ENCODE measurements at regions not wholly inside any gene's neighbourhood (a gene's known extent, or its start where the extent isn't known, plus 50 kb on each side); places are given as distances from the start of the nearest gene placed in this dataset.

GRCh38 chr3:127410137-127410488, 122.3 kb upstream of the PRR20G start:
- CTCF ChIA-PET = interaction anchor here (0.7 kb wide), 1 partner anchor 36 kb away, joined by 3 read pairs; no protein-coding TSS in a partner anchor

DNA sequence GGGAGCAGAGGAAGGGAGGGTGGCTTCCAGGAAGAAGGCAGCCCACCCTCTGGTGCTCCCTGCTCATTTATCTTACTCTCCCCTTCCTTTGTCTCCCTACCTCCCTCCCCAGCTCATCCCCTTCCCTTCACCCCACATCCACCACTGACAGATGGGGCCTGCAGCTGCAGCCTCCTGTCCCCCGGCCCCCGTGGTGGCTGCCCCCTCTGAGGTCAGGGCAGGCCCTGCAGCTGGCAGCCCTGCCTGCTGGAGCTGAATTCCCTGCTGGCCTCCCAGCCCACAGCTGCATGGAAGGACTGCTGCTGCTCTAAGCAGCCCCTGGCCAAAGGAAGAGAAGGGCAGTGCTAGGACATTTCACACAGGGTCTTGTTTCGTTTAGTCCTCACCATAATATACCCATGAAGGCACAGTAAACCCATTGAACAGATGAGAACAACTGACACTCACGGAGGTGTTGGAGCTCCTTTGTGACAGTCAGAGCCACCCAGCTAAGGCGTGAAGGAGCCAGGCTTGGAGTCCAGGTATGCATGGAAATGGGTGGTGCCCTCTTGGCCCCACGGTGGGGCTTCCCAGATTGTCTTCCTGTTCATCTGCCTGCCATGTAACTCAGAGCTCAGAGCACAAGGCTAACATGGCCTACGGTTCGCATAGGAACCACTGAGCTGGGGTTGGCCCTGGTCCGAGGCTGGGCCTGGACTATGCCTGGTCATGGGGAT, 121.7 kb upstream of the PRR20G start:
- Mint-ChIP-seq H3K4me1 (peaks cover 30% of the 10 kb centered on the region), H3K27me3 (ENCODE audit: low read depth) (peaks cover 4% of the 10 kb centered on the region; the same call in 1 of the 2 replicates), H3K36me3 (no peaks in the 10 kb centered on the region), H3K9me3 (no peaks in the 10 kb centered on the region), H3K27ac (no peak overlapping the region), H3K4me3 (no peak overlapping the region)
- CTCF ChIA-PET = interaction anchor here (0.6 to 0.7 kb wide), 2 partner anchors 9 to 36 kb away, joined by 3 read pairs; no protein-coding TSS in a partner anchor
- no peak for ATAC-seq
- POLR2A ChIA-PET = no interaction called here
- DNase-seq (ENCODE audit: low spot score) = no peak
- no peak for TF ChIP-seq PRRX2 (CRISPR knock-in tag; IDR thresholded peaks at IDR 0.05)
- no peak for TF ChIP-seq NR1H2 (CRISPR knock-in tag; IDR thresholded peaks at IDR 0.05)
- TF ChIP-seq ESRRA (CRISPR knock-in tag; IDR thresholded peaks at IDR 0.05; ENCODE audit: borderline replicate concordance) = no peak
- TF ChIP-seq IRF2 (CRISPR knock-in tag; IDR thresholded peaks at IDR 0.05; ENCODE audit: borderline replicate concordance, low read depth) = no peak
- TF ChIP-seq ATF1 (CRISPR knock-in tag; IDR thresholded peaks at IDR 0.05) = no peak
- no peak for TF ChIP-seq STAT6 (CRISPR knock-in tag; conservative IDR thresholded peaks at IDR 0.05; ENCODE audit: low read depth)
- no peak for TF ChIP-seq FOXK1 (CRISPR knock-in tag; IDR thresholded peaks at IDR 0.05)
- TF ChIP-seq, protein P1, sequence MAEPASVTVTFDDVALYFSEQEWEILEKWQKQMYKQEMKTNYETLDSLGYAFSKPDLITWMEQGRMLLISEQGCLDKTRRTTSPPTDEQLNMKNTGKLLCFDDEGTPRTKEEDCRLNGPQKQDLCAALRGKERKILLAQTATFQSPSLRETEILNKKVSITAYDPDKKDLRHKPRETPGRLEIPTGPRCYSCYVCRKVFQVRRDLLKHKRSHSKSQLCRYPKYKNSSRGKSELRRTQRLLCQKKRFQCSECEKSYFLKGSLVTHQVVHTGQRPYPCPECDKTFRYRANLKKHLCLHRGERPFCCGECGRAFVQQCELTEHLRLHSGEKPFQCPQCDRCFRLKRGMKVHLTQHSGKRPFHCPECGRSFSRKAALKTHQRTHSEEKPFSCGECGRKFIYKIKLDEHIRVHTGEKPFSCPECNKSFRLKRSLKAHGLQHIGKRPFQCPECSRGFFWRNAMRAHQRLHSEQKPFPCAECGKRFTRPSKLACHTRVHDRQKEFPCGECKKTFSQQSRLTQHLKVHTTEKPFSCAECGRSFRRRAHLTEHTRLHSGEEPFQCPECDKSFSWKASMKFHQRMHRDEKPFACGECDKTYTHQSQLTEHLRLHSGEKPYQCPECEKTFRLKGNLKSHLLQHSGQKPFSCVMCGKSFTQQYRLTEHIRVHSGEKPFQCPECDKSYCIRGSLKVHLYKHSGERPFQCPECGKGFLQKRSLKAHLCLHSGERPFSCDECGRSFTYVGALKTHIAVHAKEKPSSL (CRISPR knock-in tag; conservative IDR thresholded peaks at IDR 0.05) = no peak

More at GRCh38 chr3:127410137-127410488, 122.3 kb upstream of the PRR20G start:
- Mint-ChIP-seq H3K4me3 (no peak overlapping the region), H3K9me3 (peaks cover 2% of the 10 kb centered on the region; the same call in 1 of the 2 replicates), H3K27me3 (ENCODE audit: low read depth) (peaks cover 4% of the 10 kb centered on the region; the same call in 1 of the 2 replicates), H3K27ac (no peak overlapping the region), H3K4me1 (peaks cover 30% of the 10 kb centered on the region), H3K36me3 (no peaks in the 10 kb centered on the region)
- POLR2A ChIA-PET = no interaction called here
- no peak for ATAC-seq
- TF ChIP-seq ELF4 (CRISPR knock-in tag; IDR thresholded peaks at IDR 0.05; ENCODE audit: low read depth) (no peak), MLX (CRISPR knock-in tag; IDR thresholded peaks at IDR 0.05) (no peak), E2F4 (CRISPR knock-in tag; IDR thresholded peaks at IDR 0.05; ENCODE audit: borderline replicate concordance, low read depth) (no peak), RORB (CRISPR knock-in tag; IDR thresholded peaks at IDR 0.05) (no peak), GTF2I (CRISPR knock-in tag; conservative IDR thresholded peaks at IDR 0.05) (no peak), CBFB (CRISPR knock-in tag; IDR thresholded peaks at IDR 0.05; ENCODE audit: low read depth) (no peak), E2F1 (CRISPR knock-in tag; IDR thresholded peaks at IDR 0.05) (no peak), STAT6 (CRISPR knock-in tag; conservative IDR thresholded peaks at IDR 0.05; ENCODE audit: low read depth) (no peak)
- TF ChIP-seq, protein P2, sequence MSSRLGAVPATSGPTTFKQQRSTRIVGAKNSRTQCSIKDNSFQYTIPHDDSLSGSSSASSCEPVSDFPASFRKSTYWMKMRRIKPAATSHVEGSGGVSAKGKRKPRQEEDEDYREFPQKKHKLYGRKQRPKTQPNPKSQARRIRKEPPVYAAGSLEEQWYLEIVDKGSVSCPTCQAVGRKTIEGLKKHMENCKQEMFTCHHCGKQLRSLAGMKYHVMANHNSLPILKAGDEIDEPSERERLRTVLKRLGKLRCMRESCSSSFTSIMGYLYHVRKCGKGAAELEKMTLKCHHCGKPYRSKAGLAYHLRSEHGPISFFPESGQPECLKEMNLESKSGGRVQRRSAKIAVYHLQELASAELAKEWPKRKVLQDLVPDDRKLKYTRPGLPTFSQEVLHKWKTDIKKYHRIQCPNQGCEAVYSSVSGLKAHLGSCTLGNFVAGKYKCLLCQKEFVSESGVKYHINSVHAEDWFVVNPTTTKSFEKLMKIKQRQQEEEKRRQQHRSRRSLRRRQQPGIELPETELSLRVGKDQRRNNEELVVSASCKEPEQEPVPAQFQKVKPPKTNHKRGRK (CRISPR knock-in tag; IDR thresholded peaks at IDR 0.05; ENCODE audit: borderline replicate concordance) = no peak
- no peak for DNase-seq (ENCODE audit: low spot score)

Data from WTC11 (cell line).